Endothelial cell of umbilical vein (primary cell): ENCODE measurements at regions not wholly inside any gene's neighbourhood (a gene's known extent, or its start where the extent isn't known, plus 50 kb on each side); places are given as distances from the start of the nearest gene placed in this dataset.

Experiments used
- BruUV-seq: library from RNA; stranded (reverse); fragments of 400-500 nt; replicated peaks from 2 replicates; lab custom pipeline; 2021; lab: Mats Ljungman, UMichigan
- CTCF ChIA-PET: fragments of 300-600, 350-600 bp; sonication (Branson Sonifier 250); formaldehyde crosslinking; loops from one replicate; lab custom pipeline; 2021; ENCODE audit warnings: antibody characterized with exemption, inconsistent platforms; lab: Charles Lee
- POLR2A ChIA-PET: fragments of 300-600, 350-600 bp; sonication (Branson Sonifier 250); formaldehyde crosslinking; loops from one replicate; lab custom pipeline; 2021; ENCODE audit warnings: antibody characterized with exemption, inconsistent platforms; lab: Charles Lee
- DNase-seq: peaks from one replicate; pipeline ENCODE4 v3.0.0-alpha.2; 2011; ENCODE audit warnings: low read depth, low spot score
- FAIRE-seq: peaks from 2 replicates; lab custom pipeline; 2011; peaks lifted over from hg19 to GRCh38; lab: Jason Lieb, UNC
- H2AFZ ChIP-seq: 2 replicates; pipeline ENCODE4 v1.6.0; 2012; ENCODE audit warnings: low read depth, low read length, control low read depth, inconsistent platforms
- H3K27ac ChIP-seq: 2 replicates; pipeline ENCODE4 v1.5.1; 2011; ENCODE audit warnings: low read depth, mild to moderate bottlenecking, control low read depth, low read length, moderate library complexity; ENCODE audit not compliant: insufficient read depth
- H3K27me3 ChIP-seq, 2 experiments: 2 replicates each; pipeline versions ENCODE4 v1.6.0 to v1.6.1; 2011; ENCODE audit warnings: low read length in 2 of 2, mixed read lengths in 1 of 2; ENCODE audit not compliant: control insufficient read depth in 2 of 2, insufficient read depth in 2 of 2
- H3K36me3 ChIP-seq, 2 experiments: 2 replicates in 1 of 2; 3 replicates in 1 of 2; pipeline ENCODE4 v1.5.1; 2011; ENCODE audit warnings: low read length in 2 of 2, mild to moderate bottlenecking in 1 of 2, moderate library complexity in 1 of 2; ENCODE audit not compliant: control insufficient read depth in 2 of 2, insufficient read depth in 2 of 2; ENCODE audit errors: extremely low read depth in 1 of 2
- H3K4me1 ChIP-seq: 3 replicates; pipeline ENCODE4 v1.5.1; 2011; ENCODE audit warnings: mild to moderate bottlenecking, low read length; ENCODE audit not compliant: control insufficient read depth, insufficient read depth; ENCODE audit errors: extremely low read depth
- H3K4me2 ChIP-seq: 2 replicates; pipeline ENCODE4 v1.6.1; 2011; ENCODE audit warnings: low read length, control low read depth, mixed read lengths; ENCODE audit not compliant: insufficient read depth
- H3K4me3 ChIP-seq, 3 experiments: fragments of 200-600 bp in 1 of 3; sonication (generic), shearing (Covaris generic) in 1 of 3; replicated peaks in 1 of 3; 2 replicates each; pipeline ENCODE4 v1.5.1; 2011 to 2016; ENCODE audit warnings: control low read depth in 3 of 3, low read length in 3 of 3, mild to moderate bottlenecking in 2 of 3, inconsistent platforms in 1 of 3, low read depth in 1 of 3, moderate library complexity in 1 of 3; ENCODE audit not compliant: insufficient read depth in 1 of 3
- H3K79me2 ChIP-seq: 2 replicates; pipeline ENCODE4 v1.6.0; 2012; ENCODE audit warnings: low read length, inconsistent platforms; ENCODE audit not compliant: control insufficient read depth, insufficient read depth
- H3K9ac ChIP-seq: replicated peaks from 2 replicates; pipeline ENCODE3; 2011; ENCODE audit warnings: low read length, control low read depth; ENCODE audit not compliant: insufficient read depth; ENCODE audit errors: extremely low read depth
- H3K9me1 ChIP-seq: replicated peaks from 3 replicates; pipeline ENCODE4 v1.6.0; 2011; ENCODE audit warnings: mild to moderate bottlenecking, low read length; ENCODE audit not compliant: control insufficient read depth, insufficient read depth; ENCODE audit errors: extremely low read depth
- H3K9me3 ChIP-seq: replicated peaks from 2 replicates; pipeline ENCODE4 v1.5.1; 2012; ENCODE audit warnings: low read length, inconsistent platforms; ENCODE audit not compliant: control insufficient read depth, insufficient read depth
- H4K20me1 ChIP-seq: replicated peaks from 2 replicates; pipeline ENCODE3; 2011; ENCODE audit warnings: mild to moderate bottlenecking, low read length; ENCODE audit not compliant: control insufficient read depth, insufficient read depth; ENCODE audit errors: extremely low read depth
- EZH2 ChIP-seq: IDR thresholded peaks from 2 replicates; pipeline ENCODE4 v1.6.1; 2012; ENCODE audit warnings: borderline replicate concordance, low read depth, mild to moderate bottlenecking, moderate library complexity, low read length, inconsistent platforms; ENCODE audit not compliant: severe bottlenecking
- FOS ChIP-seq: IDR thresholded peaks from 2 replicates; pipeline ENCODE4 v1.6.1; 2011; ENCODE audit warnings: mild to moderate bottlenecking, low read length, moderate library complexity, borderline replicate concordance; ENCODE audit not compliant: insufficient read depth
- GATA2 ChIP-seq: IDR thresholded peaks from 2 replicates; pipeline ENCODE4 v1.7.0; 2011; ENCODE audit warnings: low read depth, mild to moderate bottlenecking, moderate library complexity, mixed read lengths, low read length; ENCODE audit not compliant: insufficient read length, insufficient read depth
- JUN ChIP-seq: IDR thresholded peaks from 2 replicates; pipeline ENCODE4 v1.6.1; 2011; ENCODE audit warnings: borderline replicate concordance, low read depth; ENCODE audit not compliant: insufficient read length, insufficient read depth
- MYC ChIP-seq: IDR thresholded peaks from one replicate; pipeline ENCODE4 v1.6.1; 2011; ENCODE audit warnings: mild to moderate bottlenecking, low read depth, low read length
- POLR2A ChIP-seq: IDR thresholded peaks from 2 replicates; pipeline ENCODE4 v1.6.1; 2012; ENCODE audit warnings: low read depth, mild to moderate bottlenecking, control low read depth, low read length
- POLR2AphosphoS5 ChIP-seq: IDR thresholded peaks from 2 replicates; pipeline ENCODE4 v1.6.1; 2012; ENCODE audit warnings: low read depth, mild to moderate bottlenecking, control low read depth, low read length, moderate library complexity; ENCODE audit not compliant: insufficient read depth
- dilution Hi-C: fragments of 300-500 bp; cut with MboI; formaldehyde crosslinking; loops from one replicate; pipeline ENCODE4 v1.15.0; 2019; ENCODE audit warnings: low sequenced_read_pairs; ENCODE audit not compliant: extremely low pct_ligation_motif_present
- intact Hi-C: fragments of 100-400 bp; cut with micrococcal nuclease; formaldehyde crosslinking; loops from one replicate; pipeline ENCODE4 v1.10.0; 2022
- TF ChIP-seq, protein P1 (sequence below), 2 donors: IDR thresholded peaks; 1 replicate in 1 of 2; 2 replicates in 1 of 2; pipeline ENCODE4 v1.5.1; 2011; ENCODE audit warnings: low read length in 2 of 2, mild to moderate bottlenecking in 2 of 2, moderate library complexity in 2 of 2, control low read depth in 1 of 2, inconsistent platforms in 1 of 2, low read depth in 1 of 2; ENCODE audit not compliant: insufficient read depth in 1 of 2; ENCODE audit errors: extremely low read depth in 1 of 2
- TF ChIP-seq, protein P2 (sequence below): IDR thresholded peaks from 2 replicates; pipeline ENCODE4 v1.6.1; 2011; ENCODE audit not compliant: insufficient read depth, insufficient read length

DNA sequence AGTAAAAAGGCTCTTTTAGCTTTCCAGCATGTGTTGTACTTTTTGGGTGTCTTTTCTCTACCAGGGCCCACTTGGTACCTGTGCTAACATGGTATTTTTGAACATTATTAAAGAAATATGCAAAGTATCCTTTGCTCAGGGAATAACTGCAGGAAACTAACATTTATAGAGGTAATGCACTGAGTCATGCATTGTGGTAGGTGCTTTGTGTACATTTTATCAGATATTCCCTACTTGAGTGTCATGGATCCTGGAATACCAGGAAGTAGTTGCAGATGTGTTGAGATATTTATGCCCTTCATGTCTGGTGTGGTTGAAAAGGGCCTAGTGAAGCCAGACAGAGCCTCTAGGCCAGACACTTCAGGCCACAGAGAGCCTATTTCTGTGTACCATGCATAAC, 215.5 kb upstream of the CYRIA start:
- Histone ChIP-seq H3K9me1 (no peaks in the 10 kb centered on the region), H3K4me2 (no peak overlapping the region), H3K9ac (no peak overlapping the region), H3K36me3 (no peaks in the 10 kb centered on the region), H3K4me1 (no peaks in the 10 kb centered on the region), H3K27me3 (no peaks in the 10 kb centered on the region), H2AFZ (no peak overlapping the region), H3K79me2 (no peaks in the 10 kb centered on the region), H4K20me1 (no peaks in the 10 kb centered on the region), H3K9me3 (no peaks in the 10 kb centered on the region), H3K4me3 (no peak overlapping the region), H3K27ac (no peak overlapping the region)
- ChIA-PET CTCF (no interaction called here), POLR2A (no interaction called here)
- TF ChIP-seq EZH2 (no peak), POLR2AphosphoS5 (no peak), MYC (no peak), POLR2A (no peak), JUN (no peak), GATA2 (no peak), FOS (no peak)
- TF ChIP-seq, protein P1, sequence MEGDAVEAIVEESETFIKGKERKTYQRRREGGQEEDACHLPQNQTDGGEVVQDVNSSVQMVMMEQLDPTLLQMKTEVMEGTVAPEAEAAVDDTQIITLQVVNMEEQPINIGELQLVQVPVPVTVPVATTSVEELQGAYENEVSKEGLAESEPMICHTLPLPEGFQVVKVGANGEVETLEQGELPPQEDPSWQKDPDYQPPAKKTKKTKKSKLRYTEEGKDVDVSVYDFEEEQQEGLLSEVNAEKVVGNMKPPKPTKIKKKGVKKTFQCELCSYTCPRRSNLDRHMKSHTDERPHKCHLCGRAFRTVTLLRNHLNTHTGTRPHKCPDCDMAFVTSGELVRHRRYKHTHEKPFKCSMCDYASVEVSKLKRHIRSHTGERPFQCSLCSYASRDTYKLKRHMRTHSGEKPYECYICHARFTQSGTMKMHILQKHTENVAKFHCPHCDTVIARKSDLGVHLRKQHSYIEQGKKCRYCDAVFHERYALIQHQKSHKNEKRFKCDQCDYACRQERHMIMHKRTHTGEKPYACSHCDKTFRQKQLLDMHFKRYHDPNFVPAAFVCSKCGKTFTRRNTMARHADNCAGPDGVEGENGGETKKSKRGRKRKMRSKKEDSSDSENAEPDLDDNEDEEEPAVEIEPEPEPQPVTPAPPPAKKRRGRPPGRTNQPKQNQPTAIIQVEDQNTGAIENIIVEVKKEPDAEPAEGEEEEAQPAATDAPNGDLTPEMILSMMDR (IDR thresholded peaks at IDR 0.05; ENCODE audit: extremely low read depth in 1 of 2, insufficient read depth in 1 of 2, low read depth in 1 of 2, low read length in 2 of 2) = no peak
- TF ChIP-seq, protein P2, sequence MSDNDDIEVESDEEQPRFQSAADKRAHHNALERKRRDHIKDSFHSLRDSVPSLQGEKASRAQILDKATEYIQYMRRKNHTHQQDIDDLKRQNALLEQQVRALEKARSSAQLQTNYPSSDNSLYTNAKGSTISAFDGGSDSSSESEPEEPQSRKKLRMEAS = no peak
- FAIRE-seq (no peak), DNase-seq (no peak)
- BruUV-seq = no TSS peak
- dilution Hi-C loops = no loop called here
- intact Hi-C loops = no loop called here
